ENCODE measurements at regions not wholly inside any gene's neighbourhood (a gene's known extent, or its start where the extent isn't known, plus 50 kb on each side); places are given as distances from the start of the nearest gene placed in this dataset.

GRCh38 chr6:134768931-134769330 lies 181.0 kb downstream of the ALDH8A1 start:
- no peak for TF ChIP-seq CTCF (IDR thresholded peaks at IDR 0.05)
- no peak for TF ChIP-seq POLR2A (IDR thresholded peaks at IDR 0.05)

All from right lobe of liver (tissue), 4 donors.